ENCODE measurements at regions not wholly inside any gene's neighbourhood (a gene's known extent, or its start where the extent isn't known, plus 50 kb on each side); places are given as distances from the start of the nearest gene placed in this dataset.

DNA sequence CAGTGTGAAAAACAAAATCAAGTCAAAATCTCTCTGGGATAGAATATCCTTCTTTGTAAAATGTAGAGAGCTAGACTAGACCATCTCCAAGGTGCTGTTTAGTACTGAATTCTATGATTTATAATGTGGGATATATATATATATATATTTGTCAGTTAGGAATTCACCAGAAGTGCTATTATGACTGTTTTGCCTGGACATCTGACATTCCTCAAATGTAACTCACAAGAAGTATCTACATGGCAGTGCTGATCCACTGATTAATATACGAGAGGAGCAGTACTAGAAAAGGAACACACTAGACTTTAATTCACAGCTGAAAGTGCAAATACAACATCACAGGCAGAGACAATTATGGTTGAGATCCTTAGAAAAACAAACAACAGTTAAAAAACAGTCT, 208.9 kb downstream of the GBA3 start:
- TF ChIP-seq, protein P1, sequence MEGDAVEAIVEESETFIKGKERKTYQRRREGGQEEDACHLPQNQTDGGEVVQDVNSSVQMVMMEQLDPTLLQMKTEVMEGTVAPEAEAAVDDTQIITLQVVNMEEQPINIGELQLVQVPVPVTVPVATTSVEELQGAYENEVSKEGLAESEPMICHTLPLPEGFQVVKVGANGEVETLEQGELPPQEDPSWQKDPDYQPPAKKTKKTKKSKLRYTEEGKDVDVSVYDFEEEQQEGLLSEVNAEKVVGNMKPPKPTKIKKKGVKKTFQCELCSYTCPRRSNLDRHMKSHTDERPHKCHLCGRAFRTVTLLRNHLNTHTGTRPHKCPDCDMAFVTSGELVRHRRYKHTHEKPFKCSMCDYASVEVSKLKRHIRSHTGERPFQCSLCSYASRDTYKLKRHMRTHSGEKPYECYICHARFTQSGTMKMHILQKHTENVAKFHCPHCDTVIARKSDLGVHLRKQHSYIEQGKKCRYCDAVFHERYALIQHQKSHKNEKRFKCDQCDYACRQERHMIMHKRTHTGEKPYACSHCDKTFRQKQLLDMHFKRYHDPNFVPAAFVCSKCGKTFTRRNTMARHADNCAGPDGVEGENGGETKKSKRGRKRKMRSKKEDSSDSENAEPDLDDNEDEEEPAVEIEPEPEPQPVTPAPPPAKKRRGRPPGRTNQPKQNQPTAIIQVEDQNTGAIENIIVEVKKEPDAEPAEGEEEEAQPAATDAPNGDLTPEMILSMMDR (IDR thresholded peaks at IDR 0.05; ENCODE audit: insufficient read depth, low read length, poor library complexity, severe bottlenecking), result no peak
- TF ChIP-seq EZH2phosphoT487 (conservative IDR thresholded peaks at IDR 0.05; ENCODE audit: low read length), result no peak

All from SU-DHL-6 (cell line).